Stimulated activated CD4-positive, alpha-beta T cell treated with anti-CD3 and anti-CD28 coated beads, Interleukin-12 subunit alpha, Interleukin-12 subunit beta, amount 100 ng/mL, for 4 hours (primary cell): ENCODE measurements at regions not wholly inside any gene's neighbourhood (a gene's known extent, or its start where the extent isn't known, plus 50 kb on each side); places are given as distances from the start of the nearest gene placed in this dataset.

Experiments used
- DNase-seq: peaks from one replicate; pipeline ENCODE4 v3.0.0-alpha.2; 2020

GRCh38 chr20:40536808-40537207 is 152.2 kb downstream of the MAFB start:
- no peak for DNase-seq

- DNase-seq, result no peak
These were observed 153.2 kb downstream of the MAFB start for GRCh38 chr20:40535816-40536215.

- DNase-seq, result no peak
These were observed 156.9 kb downstream of the MAFB start for GRCh38 chr20:40532103-40532502.

GRCh38 chr20:40525351-40525750 is 163.7 kb downstream of the MAFB start:
- no peak for DNase-seq

- no peak for DNase-seq
These were observed 165.0 kb downstream of the MAFB start for GRCh38 chr20:40524071-40524470.

GRCh38 chr20:40522405-40522804 is 166.6 kb downstream of the MAFB start:
- no peak for DNase-seq

GRCh38 chr20:40521962-40522361 is 167.1 kb downstream of the MAFB start:
- no peak for DNase-seq

GRCh38 chr20:40519918-40520317 is 169.1 kb downstream of the MAFB start:
- DNase-seq, result no peak

GRCh38 chr20:40512994-40513393 is 176.0 kb downstream of the MAFB start:
- no peak for DNase-seq

GRCh38 chr20:40512591-40512990 is 176.4 kb downstream of the MAFB start:
- no peak for DNase-seq

GRCh38 chr20:40511478-40511877 is 177.6 kb downstream of the MAFB start:
- DNase-seq, result no peak

GRCh38 chr20:40510622-40511021 is 178.4 kb downstream of the MAFB start:
- DNase-seq, result no peak

GRCh38 chr20:40508821-40509220 is 180.2 kb downstream of the MAFB start:
- no peak for DNase-seq

GRCh38 chr20:40506537-40506939 is 182.5 kb downstream of the MAFB start:
- DNase-seq, result no peak

- no peak for DNase-seq
These were observed 185.9 kb downstream of the MAFB start for GRCh38 chr20:40503119-40503518.

- no peak for DNase-seq
These were observed 186.5 kb downstream of the MAFB start for GRCh38 chr20:40502576-40502975.

- DNase-seq, result no peak
These were observed 189.6 kb downstream of the MAFB start for GRCh38 chr20:40499391-40499790.

- DNase-seq, result no peak
These were observed 190.9 kb downstream of the MAFB start for GRCh38 chr20:40497899-40498691.

GRCh38 chr20:40495956-40496355 is 193.1 kb downstream of the MAFB start:
- no peak for DNase-seq

- DNase-seq, result no peak
These were observed 194.8 kb downstream of the MAFB start for GRCh38 chr20:40494248-40494647.

GRCh38 chr20:40493549-40493948 is 195.5 kb downstream of the MAFB start:
- DNase-seq, result no peak

GRCh38 chr20:40493071-40493470 is 196.0 kb downstream of the MAFB start:
- no peak for DNase-seq

GRCh38 chr20:40491009-40491590 is 197.9 kb downstream of the MAFB start:
- no peak for DNase-seq

GRCh38 chr20:40489886-40490285 is 199.2 kb downstream of the MAFB start:
- DNase-seq, result no peak

GRCh38 chr20:40488401-40488800 is 200.6 kb downstream of the MAFB start:
- no peak for DNase-seq
